ENCODE measurements at regions not wholly inside any gene's neighbourhood (a gene's known extent, or its start where the extent isn't known, plus 50 kb on each side); places are given as distances from the start of the nearest gene placed in this dataset.

DNA sequence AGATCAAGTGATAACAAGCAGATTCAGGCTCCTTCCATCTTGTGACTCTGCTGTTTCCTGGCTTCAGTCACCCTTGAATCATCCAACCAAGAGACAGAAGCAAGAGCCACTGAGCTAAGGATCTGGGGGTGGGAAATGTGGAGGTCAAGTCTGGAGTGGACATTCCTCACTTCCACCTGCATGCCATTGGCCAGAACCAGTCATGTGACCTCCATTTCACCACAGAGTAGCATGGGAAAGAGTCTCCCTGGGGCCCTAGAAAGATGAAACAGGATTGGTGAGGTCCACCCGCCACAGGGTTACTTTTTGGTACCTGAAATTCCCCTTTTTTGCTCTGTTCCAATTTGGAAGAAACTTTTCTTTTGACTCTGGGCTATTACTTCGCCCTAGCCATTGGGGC, 1006.0 kb upstream of the EEF2KMT start:
- no peak overlapping the region for H2BK120ac ChIP-seq (ENCODE audit: low read depth, low read length)
- H3K4ac ChIP-seq (ENCODE audit: low read depth, low read length): no peak overlapping the region
- dilution Hi-C loops (cut with HindIII; ENCODE audit: low sequenced_read_pairs, unreplicated experiment) (no loop called here), intact Hi-C loops (cut with micrococcal nuclease) (no loop called here), in situ Hi-C loops (cut with MboI; ENCODE audit: low sequenced_read_pairs) (no loop called here)
- no peak overlapping the region for H3K4me3 ChIP-seq (ENCODE audit: insufficient read depth, low read depth, low read length)
- no peak overlapping the region for H2AK5ac ChIP-seq (ENCODE audit: low read depth, low read length)
- H3K56ac ChIP-seq (ENCODE audit: extremely low read depth, insufficient read depth, low read length): no peak overlapping the region
- ChIA-PET CTCF (no interaction called here), POLR2A (ENCODE audit: unreplicated experiment) (no interaction called here)
- H3K14ac ChIP-seq (replicated peaks; ENCODE audit: low read depth, low read length): no peak overlapping the region
- H3K9me1 ChIP-seq (ENCODE audit: insufficient read depth, low read length): no peaks in the 10 kb centered on the region
- H3K27me3 ChIP-seq (ENCODE audit: control insufficient read depth, insufficient read depth, low read length): no peaks in the 10 kb centered on the region
- no peak overlapping the region for H4K5ac ChIP-seq (ENCODE audit: low read depth, low read length)
- H2BK5ac ChIP-seq (ENCODE audit: low read depth, low read length, poor library complexity, severe bottlenecking): no peak overlapping the region
- ATAC-seq (ENCODE audit: low read depth) (no peak), DNase-seq (no peak)
- H4K8ac ChIP-seq (ENCODE audit: low read depth in 2 of 2, low read length in 2 of 2): no peak overlapping the region
- H4K20me1 ChIP-seq (ENCODE audit: insufficient read depth, low read length): no peaks in the 10 kb centered on the region
- H3K36me3 ChIP-seq (ENCODE audit: control insufficient read depth, insufficient read depth, low read length): no peaks in the 10 kb centered on the region
- no peak overlapping the region for H2BK20ac ChIP-seq (ENCODE audit: low read depth, low read length)
- no peak overlapping the region for H3K18ac ChIP-seq (ENCODE audit: low read depth, low read length)
- no peak overlapping the region for H3K4me2 ChIP-seq (ENCODE audit: low read depth, low read length)
- no peaks in the 10 kb centered on the region for H3K4me1 ChIP-seq (ENCODE audit: control insufficient read depth, insufficient read depth, low read length)
- no peak for TF ChIP-seq RCOR1 (IDR thresholded peaks at IDR 0.05; ENCODE audit: insufficient replicate concordance, low read length)
- 29% methylated on average over 1 of the region's 2 CpGs; no CpG with 5 or more reads in 1 of the 2 experiments for WGBS, 2 experiments (ENCODE audit: extremely low coverage in 2 of 2, insufficient read length in 1 of 2)
- H3K9ac ChIP-seq (ENCODE audit: low read depth, low read length): no peak overlapping the region
- no peak overlapping the region for H2AK9ac ChIP-seq (replicated peaks; ENCODE audit: low read depth, low read length, poor library complexity)
- H2AFZ ChIP-seq (replicated peaks; ENCODE audit: low read length, poor library complexity): no peak overlapping the region
- no peaks in the 10 kb centered on the region for H3K79me1 ChIP-seq (ENCODE audit: low read depth in 1 of 2, low read length in 2 of 2)
- H4K91ac ChIP-seq (ENCODE audit: insufficient read depth, low read depth, low read length): no peak overlapping the region
- BruUV-seq (replicated peaks): no TSS peak
- no peak overlapping the region for H3K23ac ChIP-seq (ENCODE audit: low read depth, low read length)
- no peak overlapping the region for H3K27ac ChIP-seq (ENCODE audit: insufficient read depth, low read length)
- H3K9me3 ChIP-seq (ENCODE audit: control insufficient read depth, insufficient read depth, low read length): peaks cover 6% of the 10 kb centered on the region; the same call in 1 of the 2 replicates
- no peak overlapping the region for H2BK15ac ChIP-seq (ENCODE audit: low read depth, low read length)
